Uterus (tissue), 3 donors: ENCODE measurements at regions not wholly inside any gene's neighbourhood (a gene's known extent, or its start where the extent isn't known, plus 50 kb on each side); places are given as distances from the start of the nearest gene placed in this dataset.

ENCODE experiments used
- DNase-seq, 2 donors: peaks; one replicate each; pipeline ENCODE4 v3.0.0-alpha.2; 2019 to 2020
- H3K27ac ChIP-seq, 2 donors: fragments of 200-600 bp; sonication (generic); 1 replicate in 1 of 2; 2 replicates in 1 of 2; pipeline ENCODE4 v1.5.1; 2016 to 2018
- H3K27me3 ChIP-seq, 2 donors: fragments of 200-600 bp; sonication (generic); one replicate each; pipeline ENCODE4 v1.5.1; 2018 to 2019; ENCODE audit warnings: control low read depth in 1 of 2
- H3K36me3 ChIP-seq, 2 donors: fragments of 200-600 bp; sonication (generic); one replicate each; pipeline ENCODE4 v1.5.1; 2019; ENCODE audit warnings: control low read depth in 1 of 2
- H3K4me1 ChIP-seq, 2 donors: fragments of 200-600 bp; sonication (generic); one replicate each; pipeline ENCODE4 v1.5.1; 2018 to 2019; ENCODE audit warnings: control low read depth in 1 of 2
- H3K4me3 ChIP-seq, 2 donors: fragments of 200-600 bp; sonication (generic); 1 replicate in 1 of 2; 2 replicates in 1 of 2; pipeline ENCODE4 v1.5.1; 2018 to 2019; ENCODE audit warnings: mild to moderate bottlenecking in 1 of 2
- H3K9me3 ChIP-seq, 2 donors: fragments of 200-600 bp; sonication (generic); one replicate each; pipeline ENCODE4 v1.5.1; 2019; ENCODE audit warnings: control low read depth in 1 of 2
- CTCF ChIP-seq, 4 experiments: fragments of 200-600 bp in 2 of 4; fragments of 450-650 bp in 2 of 4; sonication (generic) in 2 of 4; IDR thresholded peaks; one replicate each; pipeline ENCODE4 v1.5.1; 2016 to 2019; ENCODE audit warnings: antibody characterized with exemption in 4 of 4, mild to moderate bottlenecking in 2 of 4, moderate library complexity in 1 of 4
- POLR2A ChIP-seq, 2 donors: fragments of 450-650 bp; IDR thresholded peaks; one replicate each; pipeline ENCODE4 v1.6.1; 2016; ENCODE audit warnings: antibody characterized with exemption in 2 of 2, mild to moderate bottlenecking in 1 of 2, moderate library complexity in 1 of 2
- intact Hi-C: fragments of 100-400 bp; cut with DNase I; formaldehyde crosslinking; loops from one replicate; pipeline ENCODE4 v1.15.1; 2023; ENCODE audit warnings: low total_unique reads
- donor health status: DM: yes; HTN: yes; CAD: no.

- no peaks in the 10 kb centered on the region for H3K27me3 ChIP-seq
- no peak overlapping the region for H3K27ac ChIP-seq
- TF ChIP-seq POLR2A (IDR thresholded peaks at IDR 0.05) (no peak), CTCF (IDR thresholded peaks at IDR 0.05) (no peak)
- intact Hi-C loops: no loop called here
- no peaks in the 10 kb centered on the region for H3K4me1 ChIP-seq
- H3K4me3 ChIP-seq: no peak overlapping the region
- H3K36me3 ChIP-seq: no peaks in the 10 kb centered on the region
- no peaks in the 10 kb centered on the region for H3K9me3 ChIP-seq
- no peak for DNase-seq
Measured at GRCh38 chr6:141269684-141270083, 863.0 kb upstream of the GJE1 start.

- DNase-seq: no peak
- H3K4me3 ChIP-seq: no peak overlapping the region
- no peaks in the 10 kb centered on the region for H3K4me1 ChIP-seq
- H3K27me3 ChIP-seq: no peaks in the 10 kb centered on the region
- H3K9me3 ChIP-seq: no peaks in the 10 kb centered on the region
- intact Hi-C loops: no loop called here
- H3K27ac ChIP-seq: no peak overlapping the region
- TF ChIP-seq POLR2A (IDR thresholded peaks at IDR 0.05) (no peak), CTCF (IDR thresholded peaks at IDR 0.05) (no peak)
- H3K36me3 ChIP-seq: no peaks in the 10 kb centered on the region
Measured at GRCh38 chr6:141267420-141267819, 865.3 kb upstream of the GJE1 start.

- TF ChIP-seq POLR2A (IDR thresholded peaks at IDR 0.05) (no peak), CTCF (IDR thresholded peaks at IDR 0.05) (no peak)
- Histone ChIP-seq H3K36me3 (no peaks in the 10 kb centered on the region), H3K27ac (no peak overlapping the region), H3K4me3 (peak overlapping the region in 1 of 2 donors; percentile 21), H3K27me3 (no peaks in the 10 kb centered on the region), H3K4me1 (no peaks in the 10 kb centered on the region), H3K9me3 (no peaks in the 10 kb centered on the region)
- intact Hi-C loops: no loop called here
- no peak for DNase-seq
Measured at GRCh38 chr6:141265756-141266623, 866.7 kb upstream of the GJE1 start.

GRCh38 chr6:141264101-141264500 lies 868.6 kb upstream of the GJE1 start:
- intact Hi-C loops: no loop called here
- Histone ChIP-seq H3K27ac (no peak overlapping the region), H3K4me1 (no peaks in the 10 kb centered on the region), H3K4me3 (no peak overlapping the region), H3K9me3 (no peaks in the 10 kb centered on the region), H3K36me3 (no peaks in the 10 kb centered on the region), H3K27me3 (no peaks in the 10 kb centered on the region)
- DNase-seq: no peak
- TF ChIP-seq POLR2A (IDR thresholded peaks at IDR 0.05): no peak
- TF ChIP-seq CTCF (IDR thresholded peaks at IDR 0.05): no peak

GRCh38 chr6:141261672-141262060 lies 871.1 kb upstream of the GJE1 start:
- H3K27me3 ChIP-seq: no peaks in the 10 kb centered on the region
- H3K4me1 ChIP-seq: no peaks in the 10 kb centered on the region
- H3K27ac ChIP-seq: no peak overlapping the region
- intact Hi-C loops: no loop called here
- no peak overlapping the region for H3K4me3 ChIP-seq
- no peaks in the 10 kb centered on the region for H3K36me3 ChIP-seq
- no peak for TF ChIP-seq CTCF (IDR thresholded peaks at IDR 0.05)
- TF ChIP-seq POLR2A (IDR thresholded peaks at IDR 0.05): no peak
- no peak for DNase-seq
- H3K9me3 ChIP-seq: no peaks in the 10 kb centered on the region
